WTC11 (cell line): ENCODE measurements at regions not wholly inside any gene's neighbourhood (a gene's known extent, or its start where the extent isn't known, plus 50 kb on each side); places are given as distances from the start of the nearest gene placed in this dataset.

Experiments used
- CREB1 ChIP-seq: sonication (generic); formaldehyde crosslinking; IDR thresholded peaks from 2 replicates; pipeline ENCODE4 v1.8.0; 2023; ENCODE audit warnings: mild to moderate bottlenecking, missing genetic modification reagents
- CREM ChIP-seq: sonication (generic); formaldehyde crosslinking; IDR thresholded peaks from 2 replicates; pipeline ENCODE4 v1.8.1; 2022; ENCODE audit warnings: mild to moderate bottlenecking, missing genetic modification reagents, moderate library complexity
- CTCF ChIP-seq: fragments of 200-600 bp; IDR thresholded peaks from 2 replicates; pipeline ENCODE4 v1.8.0; 2022; ENCODE audit warnings: antibody characterized with exemption
- HMGXB4 ChIP-seq: sonication (generic); formaldehyde crosslinking; IDR thresholded peaks from 2 replicates; pipeline ENCODE4 v1.8.1; 2023; ENCODE audit warnings: mild to moderate bottlenecking, moderate library complexity, missing genetic modification reagents
- KAT7 ChIP-seq: sonication (generic); formaldehyde crosslinking; IDR thresholded peaks from 2 replicates; pipeline ENCODE4 v1.8.1; 2023; ENCODE audit warnings: missing genetic modification reagents, mild to moderate bottlenecking, borderline replicate concordance
- NR1H2 ChIP-seq: sonication (generic); formaldehyde crosslinking; IDR thresholded peaks from 2 replicates; pipeline ENCODE4 v1.9.0; 2021; ENCODE audit warnings: mild to moderate bottlenecking, moderate library complexity, missing genetic modification reagents
- TCF7 ChIP-seq: sonication (generic); formaldehyde crosslinking; IDR thresholded peaks from 2 replicates; pipeline ENCODE4 v1.8.0; 2022; ENCODE audit warnings: mild to moderate bottlenecking, low read depth, missing genetic modification reagents, moderate library complexity
- ZNF317 ChIP-seq: sonication (generic); formaldehyde crosslinking; IDR thresholded peaks from 2 replicates; pipeline ENCODE4 v1.8.1; 2023; ENCODE audit warnings: low read depth, mild to moderate bottlenecking, moderate library complexity, missing genetic modification reagents, borderline replicate concordance

DNA sequence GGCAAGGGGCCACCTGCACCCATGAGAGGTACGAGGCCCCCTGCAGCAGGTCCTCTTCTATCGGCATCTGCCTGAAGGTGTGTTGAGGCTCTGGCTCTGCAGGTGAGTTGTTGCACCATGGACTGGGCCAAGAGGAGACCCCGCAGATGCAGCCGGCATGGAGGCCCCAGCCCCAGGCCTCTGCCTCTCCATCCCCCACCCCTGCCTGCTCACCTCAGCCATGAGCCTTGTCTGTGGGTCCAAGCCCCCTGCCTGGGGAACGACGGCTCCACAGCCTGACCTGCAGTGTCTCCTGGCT is 1386.2 kb downstream of the BRD1 start:
- TF ChIP-seq CTCF (no peak), TCF7 (CRISPR knock-in tag) (no peak), NR1H2 (CRISPR knock-in tag) (no peak), HMGXB4 (no peak), ZNF317 (CRISPR knock-in tag) (no peak), KAT7 (CRISPR knock-in tag) (no peak), CREM (CRISPR knock-in tag) (no peak), CREB1 (CRISPR knock-in tag) (no peak)
